AG10803 (cell line): ENCODE measurements at regions not wholly inside any gene's neighbourhood (a gene's known extent, or its start where the extent isn't known, plus 50 kb on each side); places are given as distances from the start of the nearest gene placed in this dataset.
"Not testable (repeated sequence)": the region's sequence is repeated elsewhere in the genome, so short reads cannot be mapped to it uniquely, and the experiment has no call there.

ENCODE experiments used
- DNase-seq: peaks from one replicate; pipeline ENCODE4 v3.0.0; 2010; ENCODE audit warnings: low read depth
- H3K4me3 ChIP-seq: 2 replicates; pipeline ENCODE4 v1.5.1; 2011; ENCODE audit warnings: mild to moderate bottlenecking, low read length, control low read depth

DNA sequence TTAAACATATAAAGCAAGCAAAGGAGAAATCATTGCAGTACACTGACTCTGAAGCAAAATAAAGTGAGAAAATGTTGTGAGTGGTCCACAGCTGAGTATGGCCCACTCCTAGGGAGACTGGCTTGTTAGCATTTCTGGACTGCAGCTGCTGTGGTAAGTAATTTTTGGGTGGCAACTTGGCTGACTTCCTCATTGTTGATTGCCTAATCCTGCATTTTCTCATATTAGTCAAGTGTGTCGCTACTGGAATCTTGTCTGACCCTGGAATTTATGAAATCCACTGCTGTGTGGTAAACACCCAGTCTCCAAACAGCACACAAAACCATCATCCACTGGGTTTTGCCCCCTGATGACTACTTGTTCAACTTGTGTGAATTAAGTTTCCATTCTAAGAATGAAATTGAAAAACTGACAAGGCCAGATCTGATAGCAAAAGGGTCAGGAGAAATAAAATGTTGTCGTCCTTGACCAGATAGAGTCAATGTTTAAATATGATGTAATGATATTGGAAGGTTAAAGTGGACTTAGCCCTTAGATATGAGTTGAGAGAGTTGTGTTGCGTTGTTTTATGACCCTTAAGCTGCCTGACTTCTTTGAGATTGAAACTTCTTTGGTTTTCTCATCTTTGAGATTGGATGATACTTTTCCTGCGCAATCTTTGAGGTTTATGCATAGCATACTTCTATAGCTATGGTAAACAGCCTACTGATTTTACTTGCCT lies 106.6 kb upstream of the SEC22B start:
- DNase-seq, H3K4me3 ChIP-seq: not testable (repeated sequence)

- not testable (repeated sequence) for H3K4me3 ChIP-seq, DNase-seq
These were observed 101.9 kb upstream of the SEC22B start for GRCh38 chr1:120278259-120278610.

DNA sequence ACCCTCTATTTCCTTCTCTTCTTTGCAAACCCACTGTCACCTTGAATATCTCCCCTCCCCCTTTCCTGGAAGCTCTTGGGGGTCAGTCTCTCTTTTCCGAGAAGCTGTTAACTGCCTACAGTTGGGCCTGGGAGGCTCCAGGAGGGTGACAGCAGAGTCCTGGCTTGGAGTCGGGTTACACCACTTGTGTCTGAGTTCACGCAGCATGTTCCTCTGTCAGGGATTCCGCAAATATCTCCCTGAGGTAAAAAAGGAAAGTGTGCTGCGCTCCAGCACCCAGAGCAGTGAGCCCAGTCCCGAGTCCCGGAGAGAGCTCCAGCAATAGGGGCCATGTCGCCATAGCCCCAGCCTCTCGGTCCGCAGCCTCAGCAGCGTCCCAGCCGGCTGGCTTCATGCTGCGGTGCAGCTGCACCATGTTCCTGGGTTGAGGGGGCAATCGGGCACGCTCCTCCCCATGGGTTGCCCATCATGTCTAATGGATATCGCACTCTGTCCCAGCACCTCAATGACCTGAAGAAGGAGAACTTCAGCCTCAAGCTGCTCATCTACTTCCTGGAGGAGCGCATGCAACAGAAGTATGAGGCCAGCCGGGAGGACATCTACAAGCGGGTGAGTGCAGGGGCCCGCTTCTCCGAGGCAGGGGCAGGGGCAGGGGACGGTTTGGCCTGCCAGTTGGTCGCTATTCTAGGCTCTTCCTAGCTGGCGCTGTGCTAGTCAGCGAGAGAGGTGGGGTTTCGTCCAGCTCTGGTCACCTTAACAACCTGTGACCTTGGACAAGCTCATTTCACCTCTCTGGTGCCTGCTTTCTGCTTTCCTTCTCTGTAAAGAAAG lies 101.3 kb upstream of the SEC22B start:
- not testable (repeated sequence) for DNase-seq, H3K4me3 ChIP-seq

GRCh38 chr1:120276710-120277109 lies 100.4 kb upstream of the SEC22B start:
- not testable (repeated sequence) for H3K4me3 ChIP-seq, DNase-seq

DNA sequence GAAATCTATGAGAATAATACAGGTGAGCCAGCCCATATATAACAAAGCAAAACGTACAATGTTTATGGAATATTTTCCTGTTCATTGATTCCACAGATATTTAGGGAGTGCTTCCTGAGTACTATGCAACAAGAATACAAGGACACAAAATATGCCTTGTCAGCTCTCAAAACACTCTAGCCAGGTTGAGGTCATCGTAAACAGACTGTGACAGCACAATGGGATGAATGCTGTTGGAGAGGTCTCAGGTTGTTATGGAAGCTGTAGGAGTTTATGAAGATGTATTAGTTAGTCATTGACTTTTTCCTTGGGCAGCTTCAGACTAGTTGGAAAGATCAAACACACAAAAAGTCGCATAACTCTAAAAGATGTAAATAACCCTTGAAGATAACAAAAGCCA lies 98.1 kb upstream of the SEC22B start:
- not testable (repeated sequence) for DNase-seq

DNA sequence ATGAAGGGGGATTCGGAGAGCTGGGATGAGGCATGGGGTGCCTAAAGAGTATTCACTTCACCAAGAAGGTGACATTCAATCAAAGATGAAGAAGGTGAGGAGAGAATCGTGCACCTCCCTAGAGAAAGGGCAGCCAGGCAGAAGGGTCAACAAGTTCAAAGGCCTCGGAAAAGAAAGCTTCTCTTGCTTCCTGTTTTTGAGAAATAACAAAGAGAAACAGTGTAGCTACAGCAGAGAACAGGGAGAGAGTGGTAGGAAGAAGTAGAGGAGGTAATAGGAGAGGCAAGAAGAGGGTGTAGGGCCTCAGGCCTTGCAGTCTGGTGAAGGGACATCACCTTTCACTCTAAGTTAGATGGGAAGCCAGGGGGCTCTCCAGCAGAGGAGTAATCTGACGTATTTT lies 97.0 kb upstream of the SEC22B start:
- H3K4me3 ChIP-seq, DNase-seq: not testable (repeated sequence)

More for the DNA sequence above, 98.1 kb upstream of the SEC22B start:
- H3K4me3 ChIP-seq: not testable (repeated sequence)

DNA sequence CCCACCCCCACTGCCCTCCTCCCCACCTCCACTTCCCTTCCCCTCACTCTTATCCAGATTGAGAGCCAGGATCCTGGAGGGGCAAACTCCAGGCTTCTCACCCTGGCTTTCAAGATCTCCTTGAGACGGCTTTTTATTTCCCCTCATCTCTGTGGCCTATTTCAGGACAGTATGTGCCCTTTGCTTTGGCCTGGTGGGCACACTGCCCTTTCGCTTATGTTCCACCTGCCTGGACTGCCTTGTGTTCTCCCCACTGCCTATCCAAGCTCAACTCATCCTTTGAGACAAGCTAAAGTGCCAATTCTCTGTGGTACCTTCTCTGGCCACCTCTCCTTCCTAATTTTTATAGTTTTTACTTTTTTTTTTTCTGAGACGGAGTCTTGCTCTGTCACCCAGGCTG lies 95.9 kb upstream of the SEC22B start:
- H3K4me3 ChIP-seq, DNase-seq: not testable (repeated sequence)

DNA sequence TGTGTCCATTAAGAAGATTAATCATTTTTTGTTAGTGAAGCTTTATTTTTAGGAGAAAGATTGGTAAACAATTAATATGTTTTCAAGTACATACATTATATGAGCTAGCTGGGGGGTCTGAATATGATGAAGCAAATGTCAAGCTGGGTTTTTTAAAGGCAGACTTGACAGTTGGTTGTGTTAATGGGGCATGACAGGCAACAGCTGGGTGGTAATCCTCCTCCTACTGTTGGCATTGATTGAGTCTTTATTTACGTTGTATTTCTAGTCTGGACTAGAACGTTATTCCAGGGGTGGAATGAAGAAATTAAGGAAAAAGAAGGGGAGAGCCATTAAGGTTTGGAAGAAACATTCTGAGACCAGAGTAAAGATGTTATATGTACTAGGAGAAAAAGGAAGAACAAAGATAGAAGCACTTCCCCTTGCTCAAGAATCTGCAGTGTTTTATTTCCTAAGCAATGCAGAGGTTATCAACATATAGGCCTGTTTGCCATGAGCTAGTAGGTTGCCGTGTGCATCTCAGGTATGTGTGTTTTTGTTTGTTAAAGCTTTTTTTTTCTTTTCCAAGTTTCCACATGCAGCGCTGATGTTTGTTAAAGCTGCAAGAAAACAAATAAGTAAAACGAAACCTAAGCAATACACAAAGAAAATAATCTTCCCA lies 95.4 kb upstream of the SEC22B start:
- not testable (repeated sequence) for H3K4me3 ChIP-seq, DNase-seq

GRCh38 chr1:120267894-120268551 lies 91.7 kb upstream of the SEC22B start:
- H3K4me3 ChIP-seq, DNase-seq: not testable (repeated sequence)

DNA sequence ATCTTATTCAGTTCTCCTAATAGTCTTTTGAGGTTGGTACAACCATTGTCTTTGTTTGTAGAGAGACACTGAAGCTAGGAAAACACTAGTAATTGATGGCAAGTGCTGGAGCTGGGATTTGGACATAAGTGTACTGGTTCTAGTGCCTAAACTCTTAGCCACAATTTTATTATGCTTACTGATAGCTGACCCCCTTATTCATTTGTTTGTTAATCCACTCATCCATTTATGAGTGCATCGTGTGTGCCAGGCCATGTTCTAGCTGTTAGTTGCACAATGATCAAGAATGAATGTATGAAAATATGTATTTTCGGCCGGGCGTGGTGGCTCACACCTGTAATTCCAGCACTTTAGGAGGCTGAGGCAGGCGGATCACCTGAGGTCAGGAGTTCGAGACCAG lies 88.2 kb upstream of the SEC22B start:
- not testable (repeated sequence) for DNase-seq, H3K4me3 ChIP-seq

- not testable (repeated sequence) for H3K4me3 ChIP-seq, DNase-seq
These were observed 86.8 kb upstream of the SEC22B start for GRCh38 chr1:120262791-120263751.

GRCh38 chr1:120257778-120258105 lies 81.4 kb upstream of the SEC22B start:
- DNase-seq, H3K4me3 ChIP-seq: not testable (repeated sequence)

DNA sequence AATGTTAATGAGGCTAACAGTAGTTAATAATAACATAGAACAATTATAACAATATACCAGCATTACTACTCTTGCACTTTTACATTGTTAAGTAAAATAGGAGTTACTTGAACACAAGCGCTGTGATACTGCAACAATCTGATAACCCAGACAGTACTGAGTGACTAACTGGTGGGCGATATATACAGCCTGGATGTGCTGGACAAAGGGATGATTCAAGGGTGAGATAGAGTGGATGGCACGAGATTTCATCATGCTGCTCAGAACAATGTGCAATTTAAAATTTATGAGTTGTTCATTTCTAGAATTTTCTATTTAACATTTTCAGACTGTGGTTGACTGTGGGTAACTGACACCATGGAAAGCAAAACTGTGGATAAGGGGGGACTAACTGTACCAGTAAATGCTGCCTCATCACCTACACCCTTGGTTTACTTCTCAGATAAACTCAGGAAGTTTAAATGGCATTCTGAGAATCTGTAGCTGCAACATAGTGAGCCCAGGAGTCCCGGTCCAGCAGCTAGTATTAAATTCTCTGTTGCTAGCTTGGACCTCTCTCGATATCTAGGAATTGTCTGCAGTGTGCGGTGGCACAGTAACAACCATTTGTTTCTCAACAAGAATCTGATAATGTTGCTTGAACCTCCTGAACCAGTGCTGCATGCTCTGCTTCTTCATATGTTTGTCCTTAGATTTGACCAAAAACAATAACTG lies 80.9 kb upstream of the SEC22B start:
- DNase-seq, H3K4me3 ChIP-seq: not testable (repeated sequence)

DNA sequence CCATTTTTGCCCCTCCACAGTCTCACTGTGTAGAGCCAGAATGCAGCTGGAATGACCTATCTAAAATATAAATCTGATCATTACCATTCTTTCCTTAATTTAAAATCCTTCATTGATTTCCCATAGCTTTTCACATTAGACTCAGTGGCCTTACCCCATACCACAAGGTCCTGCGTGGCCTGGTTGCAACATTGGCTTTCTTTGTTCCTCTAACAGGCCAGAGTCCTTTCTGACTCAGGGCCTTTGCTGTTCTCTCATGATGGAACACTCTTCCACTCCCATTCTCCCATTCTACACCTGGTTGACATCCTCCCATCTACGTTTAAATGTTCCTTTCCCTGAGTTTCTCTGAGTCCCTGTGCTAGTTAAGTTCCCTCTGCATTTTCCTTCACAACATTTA lies 74.4 kb upstream of the SEC22B start:
- H3K4me3 ChIP-seq, DNase-seq: not testable (repeated sequence)

DNA sequence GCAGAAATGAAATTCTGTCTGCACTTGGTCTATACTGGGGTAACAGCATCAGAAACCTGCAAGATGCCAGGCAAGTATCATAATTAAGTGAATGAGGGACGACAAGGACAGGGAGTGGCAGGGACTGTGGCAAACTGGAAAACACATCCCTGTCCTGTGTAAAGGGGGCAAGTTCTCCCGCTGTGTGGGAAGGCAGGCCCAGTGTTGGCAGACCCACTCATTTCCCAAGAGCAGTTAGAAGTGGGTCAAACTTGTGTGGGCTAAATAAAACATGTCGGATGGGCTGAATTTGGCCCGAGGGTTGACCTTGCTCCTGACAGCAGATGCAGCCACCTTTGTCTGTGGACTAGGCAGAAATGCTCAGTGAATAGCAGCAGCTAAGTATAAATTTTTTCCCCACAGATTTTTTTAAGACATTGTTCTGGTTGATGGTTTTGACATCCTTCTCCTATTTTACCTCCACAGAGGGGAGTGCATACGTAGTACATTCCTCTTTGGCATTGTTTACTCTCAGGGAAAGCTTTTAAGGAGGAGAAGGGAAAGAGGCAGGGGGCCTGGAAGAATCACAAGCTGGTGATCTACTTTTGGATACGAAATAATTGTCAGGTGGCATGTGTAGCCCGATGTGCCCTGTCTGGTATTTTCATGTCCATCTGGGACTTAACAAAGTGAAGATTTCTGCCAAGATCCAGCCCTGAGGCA lies 72.6 kb upstream of the SEC22B start:
- H3K4me3 ChIP-seq, DNase-seq: not testable (repeated sequence)

DNA sequence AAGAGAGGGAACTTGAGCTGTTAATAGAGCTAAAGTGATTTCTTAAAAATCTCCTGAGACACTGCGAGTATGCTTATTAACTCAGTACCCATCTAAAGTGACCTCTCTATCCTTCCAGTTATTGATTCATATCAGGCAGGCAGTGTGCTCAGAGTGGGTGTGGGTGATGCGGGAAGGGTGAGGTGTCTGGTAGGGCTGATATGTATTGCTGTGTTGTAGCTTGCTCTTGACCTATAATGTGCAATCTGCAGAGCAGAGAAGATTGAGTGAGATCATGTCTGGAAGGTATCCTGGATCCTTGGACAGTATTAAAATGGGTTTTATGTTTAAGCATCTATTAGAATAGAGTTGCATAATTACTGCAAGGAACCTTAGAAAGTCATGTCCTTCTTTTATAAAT lies 71.9 kb upstream of the SEC22B start:
- not testable (repeated sequence) for H3K4me3 ChIP-seq

DNA sequence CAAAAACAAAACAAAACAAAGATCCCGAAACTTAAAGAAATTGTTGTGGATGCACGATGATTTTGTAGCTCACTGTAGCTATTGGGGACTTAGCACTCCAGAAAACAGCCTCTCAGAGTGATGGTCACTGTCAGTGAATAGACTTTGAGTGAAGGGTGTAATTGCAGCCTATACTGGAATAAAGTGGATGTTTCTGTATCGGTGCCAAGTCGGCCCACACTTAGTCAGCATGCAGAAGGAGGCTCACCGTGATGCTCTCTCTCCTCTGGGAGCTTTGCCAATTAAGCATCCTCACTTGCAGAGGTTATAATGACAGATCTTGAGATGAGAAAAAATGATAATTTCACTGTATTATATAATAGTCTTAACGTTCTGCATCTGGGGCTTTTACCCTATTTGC lies 67.5 kb upstream of the SEC22B start:
- not testable (repeated sequence) for H3K4me3 ChIP-seq, DNase-seq

More for the DNA sequence above, 71.9 kb upstream of the SEC22B start:
- DNase-seq: not testable (repeated sequence)

DNA sequence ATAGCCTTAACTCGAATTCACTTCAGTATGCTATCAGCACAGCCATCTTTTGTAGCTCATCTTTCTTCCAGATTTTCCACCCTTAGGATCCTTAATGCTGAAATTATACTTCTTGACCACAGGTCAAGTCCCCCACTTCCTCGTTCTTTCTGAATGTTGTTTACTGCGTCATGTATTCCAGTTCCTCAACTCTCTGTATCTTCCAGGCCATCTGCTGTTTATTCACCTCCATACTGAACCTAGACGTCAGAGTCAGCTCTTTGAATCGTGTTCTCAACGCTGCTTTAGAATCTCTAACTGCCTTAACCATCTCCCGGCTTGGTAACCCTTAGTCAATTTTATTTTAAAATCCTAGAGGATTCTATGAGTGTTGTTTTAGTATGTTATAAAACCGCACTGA lies 66.3 kb upstream of the SEC22B start:
- not testable (repeated sequence) for H3K4me3 ChIP-seq, DNase-seq
